ENCODE measurements at regions not wholly inside any gene's neighbourhood (a gene's known extent, or its start where the extent isn't known, plus 50 kb on each side); places are given as distances from the start of the nearest gene placed in this dataset.

GRCh38 chr5:20974426-20974825, 986.4 kb upstream of the CDH18 start:
- Histone ChIP-seq H3K27ac (ENCODE audit: control insufficient read depth, insufficient read depth) (no peak overlapping the region), H3K9me3 (replicated peaks; ENCODE audit: control insufficient read depth, insufficient read depth, low read length) (no peaks in the 10 kb centered on the region), H3K4me2 (ENCODE audit: control insufficient read depth, insufficient read depth) (no peak overlapping the region), H3K9ac (ENCODE audit: control insufficient read depth, insufficient read depth, low read length) (no peak overlapping the region), H3K4me1 (ENCODE audit: control insufficient read depth, insufficient read depth, low read length) (no peaks in the 10 kb centered on the region), H3K79me2 (ENCODE audit: control insufficient read depth, insufficient read depth, low read length) (no peaks in the 10 kb centered on the region), H3K4me3 (no peak overlapping the region), H3K27me3 (replicated peaks in 1 of 2; ENCODE audit: control insufficient read depth in 2 of 2, insufficient read depth in 2 of 2, low read length in 1 of 2) (no peaks in the 10 kb centered on the region), H3K36me3 (ENCODE audit: control insufficient read depth in 2 of 2, insufficient read depth in 2 of 2, low read length in 1 of 2) (no peaks in the 10 kb centered on the region), H2AFZ (ENCODE audit: control insufficient read depth, low read depth, low read length) (no peak overlapping the region), H4K20me1 (ENCODE audit: control insufficient read depth, insufficient read depth) (no peaks in the 10 kb centered on the region)
- FAIRE-seq (no peak), ATAC-seq (no peak), DNase-seq (ENCODE audit: low read depth, low spot score) (no peak)
- intact Hi-C loops (cut with micrococcal nuclease; ENCODE audit: unreplicated experiment) = no loop called here
- no TSS peak for BruUV-seq (replicated peaks)
- WGBS (ENCODE audit: insufficient coverage, insufficient replicate concordance, low lambda C conversion rate, missing lambda C conversion rate) = 48% methylated on average over 1 of the region's 1 CpG
- ChIA-PET RAD21 (ENCODE audit: unreplicated experiment) (no interaction called here), CTCF (no interaction called here), SMC1A (ENCODE audit: uncharacterized antibody, unreplicated experiment) (no interaction called here), POLR2A (no interaction called here)
- in situ Hi-C loops (cut with MboI) = no loop called here
- TF ChIP-seq SMC3 (IDR thresholded peaks at IDR 0.05; ENCODE audit: borderline replicate concordance, low read length) (no peak), SP1 (IDR thresholded peaks at IDR 0.05; ENCODE audit: low read depth, low read length) (no peak), STAT3 (IDR thresholded peaks at IDR 0.05; ENCODE audit: low read depth, low read length) (no peak), SMARCA5 (IDR thresholded peaks at IDR 0.05) (no peak), KDM1A (IDR thresholded peaks at IDR 0.05; ENCODE audit: borderline replicate concordance) (no peak), ASH2L (IDR thresholded peaks at IDR 0.05; ENCODE audit: borderline replicate concordance, low read depth) (no peak), BCL11A (IDR thresholded peaks at IDR 0.05; ENCODE audit: low read depth, low read length) (no peak), IRF4 (IDR thresholded peaks at IDR 0.05; ENCODE audit: low read depth, low read length) (no peak)
- TF ChIP-seq, protein P1, sequence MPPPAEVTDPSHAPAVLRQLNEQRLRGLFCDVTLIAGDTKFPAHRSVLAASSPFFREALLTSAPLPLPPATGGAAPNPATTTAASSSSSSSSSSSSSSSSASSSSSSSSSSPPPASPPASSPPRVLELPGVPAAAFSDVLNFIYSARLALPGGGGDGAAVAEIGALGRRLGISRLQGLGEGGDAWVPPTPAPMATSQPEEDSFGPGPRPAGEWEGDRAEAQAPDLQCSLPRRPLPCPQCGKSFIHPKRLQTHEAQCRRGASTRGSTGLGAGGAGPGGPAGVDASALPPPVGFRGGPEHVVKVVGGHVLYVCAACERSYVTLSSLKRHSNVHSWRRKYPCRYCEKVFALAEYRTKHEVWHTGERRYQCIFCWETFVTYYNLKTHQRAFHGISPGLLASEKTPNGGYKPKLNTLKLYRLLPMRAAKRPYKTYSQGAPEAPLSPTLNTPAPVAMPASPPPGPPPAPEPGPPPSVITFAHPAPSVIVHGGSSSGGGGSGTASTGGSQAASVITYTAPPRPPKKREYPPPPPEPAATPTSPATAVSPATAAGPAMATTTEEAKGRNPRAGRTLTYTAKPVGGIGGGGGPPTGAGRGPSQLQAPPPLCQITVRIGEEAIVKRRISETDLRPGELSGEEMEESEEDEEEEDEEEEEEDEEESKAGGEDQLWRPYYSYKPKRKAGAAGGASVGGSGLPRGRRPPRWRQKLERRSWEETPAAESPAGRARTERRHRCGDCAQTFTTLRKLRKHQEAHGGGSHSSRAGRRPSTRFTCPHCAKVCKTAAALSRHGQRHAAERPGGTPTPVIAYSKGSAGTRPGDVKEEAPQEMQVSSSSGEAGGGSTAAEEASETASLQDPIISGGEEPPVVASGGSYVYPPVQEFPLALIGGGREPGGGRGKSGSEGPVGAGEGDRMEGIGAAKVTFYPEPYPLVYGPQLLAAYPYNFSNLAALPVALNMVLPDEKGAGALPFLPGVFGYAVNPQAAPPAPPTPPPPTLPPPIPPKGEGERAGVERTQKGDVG (CRISPR knock-in tag; IDR thresholded peaks at IDR 0.05) = no peak

Data from GM12878 (cell line).